D341Med (cell line): ENCODE measurements at regions not wholly inside any gene's neighbourhood (a gene's known extent, or its start where the extent isn't known, plus 50 kb on each side); places are given as distances from the start of the nearest gene placed in this dataset.
"Not testable (repeated sequence)": the region's sequence is repeated elsewhere in the genome, so short reads cannot be mapped to it uniquely, and the experiment has no call there.

ENCODE experiments used
- DNase-seq: peaks from one replicate; pipeline ENCODE4 v3.0.0; 2012; ENCODE audit warnings: low spot score

DNA sequence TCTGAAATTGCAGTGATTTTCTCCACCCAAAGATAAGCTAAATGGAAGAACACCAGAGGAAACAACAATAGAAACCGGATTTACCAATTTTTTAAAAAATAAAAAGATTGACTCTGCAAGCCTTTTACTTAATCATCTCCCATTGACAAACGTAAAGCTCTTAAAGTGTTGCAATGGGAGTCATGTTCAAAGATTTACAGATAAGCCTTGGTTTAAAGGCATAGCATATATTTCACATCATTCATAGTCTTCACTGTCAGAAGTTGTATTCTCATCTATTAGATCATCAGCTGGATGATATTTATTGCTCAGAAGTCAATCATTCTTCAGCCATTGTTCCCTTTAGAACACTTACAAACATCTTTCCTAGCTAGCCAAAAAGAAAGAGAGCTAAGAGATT is 397.6 kb downstream of the GBE1 start:
- no peak for DNase-seq

DNA sequence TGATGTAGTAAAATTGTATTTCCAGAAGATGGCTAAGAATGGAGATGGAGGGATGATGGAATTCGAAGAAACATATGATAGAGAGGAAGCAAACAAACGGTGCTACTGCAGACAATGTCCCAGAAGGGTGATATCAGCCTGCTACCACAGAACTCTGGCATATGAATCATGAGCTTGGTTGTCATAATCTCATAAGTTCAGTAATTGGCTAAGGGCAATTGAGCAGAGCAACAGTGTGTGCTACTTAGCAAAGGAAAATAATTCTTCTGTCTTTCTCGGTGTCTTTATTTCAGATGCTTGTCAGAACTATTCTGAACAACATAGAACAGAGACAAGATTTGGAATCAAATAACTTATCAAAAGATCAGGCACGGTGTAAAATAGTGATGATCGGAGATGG is 407.3 kb downstream of the GBE1 start:
- no peak for DNase-seq

DNA sequence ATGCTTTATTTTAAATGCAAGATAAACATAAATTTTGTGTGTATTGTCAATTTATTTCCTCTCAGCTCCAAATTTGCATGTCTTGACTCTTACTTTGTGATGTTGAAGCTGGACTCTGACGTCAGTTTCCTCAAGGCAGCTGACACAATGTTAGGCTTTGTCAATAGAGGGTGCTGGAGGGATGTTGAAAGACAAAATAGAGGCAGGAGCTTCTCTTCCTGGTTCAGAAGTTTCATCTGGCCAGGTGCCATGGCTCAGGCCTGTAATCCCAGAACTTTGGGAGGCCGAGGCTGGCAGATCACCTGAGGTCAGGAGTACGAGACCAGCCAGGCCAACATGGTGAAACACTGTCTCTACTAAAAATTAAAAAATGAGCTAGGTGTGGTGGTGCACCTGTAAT is 408.6 kb downstream of the GBE1 start:
- DNase-seq, result peak; percentile 37

DNA sequence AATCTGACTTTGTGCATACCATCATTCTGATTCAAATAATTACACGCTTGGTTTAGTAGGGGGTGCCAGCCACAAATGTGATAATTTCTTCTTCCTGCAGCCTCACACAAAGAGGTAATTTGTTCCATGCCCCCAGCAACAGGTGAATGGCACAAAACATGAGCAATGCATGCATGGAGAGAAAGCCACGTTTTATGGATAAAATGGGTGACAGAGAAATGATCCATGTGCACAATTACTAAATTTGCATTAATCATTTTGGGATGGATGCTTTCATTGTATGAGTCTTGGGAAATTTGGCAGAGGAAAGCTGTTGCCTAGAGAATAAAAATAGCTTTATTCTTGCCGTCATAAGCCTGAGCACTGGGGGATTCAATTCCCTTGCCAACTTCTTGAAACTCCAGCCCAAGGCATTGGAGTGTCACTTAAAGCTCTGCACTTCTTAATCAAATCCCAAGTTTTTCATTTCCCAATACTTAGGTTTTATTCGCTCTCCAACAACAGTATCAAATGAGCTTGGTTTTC is 411.6 kb downstream of the GBE1 start:
- no peak for DNase-seq

DNA sequence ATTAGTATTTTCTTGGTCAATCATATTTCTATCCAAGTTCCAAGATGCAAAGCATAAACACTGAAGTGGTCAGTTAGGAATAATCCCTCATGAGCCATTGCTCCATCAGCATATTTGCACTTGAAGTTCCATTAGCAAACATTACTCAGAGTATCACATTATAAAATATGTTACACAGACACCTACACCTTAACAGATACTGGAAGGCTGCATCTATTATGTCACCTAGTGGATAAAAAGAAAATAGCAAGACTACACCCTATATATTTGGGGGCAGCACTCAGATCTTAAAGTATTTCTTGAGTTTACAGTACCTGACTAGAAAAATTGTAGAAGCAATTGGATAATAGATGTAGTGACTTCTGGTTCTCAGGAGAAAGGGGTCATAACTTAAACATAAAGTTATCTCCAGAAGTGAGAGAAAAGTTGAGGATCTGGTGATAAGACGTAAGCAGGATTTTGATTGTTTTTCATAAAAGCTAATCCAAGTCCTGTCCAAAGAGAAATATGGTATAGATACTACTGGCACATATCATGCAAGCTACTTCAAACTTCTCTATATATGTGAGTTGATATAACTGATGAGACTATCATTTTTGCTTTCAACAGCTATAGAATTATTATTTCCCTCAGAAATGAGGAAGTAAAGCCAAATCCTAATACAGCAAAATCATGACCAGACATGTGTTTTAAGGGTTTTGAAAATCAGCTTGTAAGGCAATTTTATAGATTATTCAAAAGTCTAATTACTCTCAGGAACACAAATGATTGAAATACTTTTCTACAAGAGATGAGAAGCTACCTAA is 422.2 kb downstream of the GBE1 start:
- DNase-seq, result peak; percentile 33

DNA sequence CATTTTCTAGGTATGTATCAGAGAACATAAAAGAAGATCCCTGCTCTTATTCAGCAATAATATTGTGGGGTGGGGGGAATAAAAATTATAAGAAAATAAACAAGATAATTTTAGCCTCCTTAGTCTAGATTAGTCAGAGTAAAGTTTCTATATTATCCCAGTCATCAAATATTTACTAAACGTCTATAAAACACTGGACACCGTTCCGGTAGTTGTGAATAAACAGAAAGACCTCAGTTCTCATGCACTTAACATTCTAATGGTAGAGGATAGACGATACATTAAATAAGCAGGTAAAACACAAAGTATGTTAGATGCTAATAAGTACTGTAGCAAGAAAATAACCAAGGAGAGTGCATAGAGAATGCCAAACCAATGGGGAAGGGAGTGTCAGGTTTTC is 425.0 kb downstream of the GBE1 start:
- no peak for DNase-seq

DNA sequence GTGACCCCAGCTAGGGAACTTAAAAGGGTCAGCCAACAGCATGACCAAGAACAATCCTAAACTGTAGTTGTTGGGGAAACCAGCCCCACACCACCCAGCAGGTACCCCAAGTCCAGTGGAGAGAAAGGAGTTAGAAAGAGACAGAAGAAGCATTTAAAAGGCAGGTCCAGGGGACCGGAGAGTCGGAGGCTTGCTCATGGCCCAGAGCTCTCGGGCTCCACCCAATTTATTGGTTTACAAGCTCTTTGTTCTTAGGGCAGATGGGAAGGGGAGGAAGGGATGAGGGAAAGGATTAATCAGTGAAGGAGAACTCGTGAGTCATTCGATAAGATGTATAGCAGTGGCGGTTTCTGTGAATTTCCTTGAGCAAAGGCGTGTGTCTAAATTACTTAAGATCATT is 431.6 kb downstream of the GBE1 start:
- DNase-seq, result not testable (repeated sequence)

DNA sequence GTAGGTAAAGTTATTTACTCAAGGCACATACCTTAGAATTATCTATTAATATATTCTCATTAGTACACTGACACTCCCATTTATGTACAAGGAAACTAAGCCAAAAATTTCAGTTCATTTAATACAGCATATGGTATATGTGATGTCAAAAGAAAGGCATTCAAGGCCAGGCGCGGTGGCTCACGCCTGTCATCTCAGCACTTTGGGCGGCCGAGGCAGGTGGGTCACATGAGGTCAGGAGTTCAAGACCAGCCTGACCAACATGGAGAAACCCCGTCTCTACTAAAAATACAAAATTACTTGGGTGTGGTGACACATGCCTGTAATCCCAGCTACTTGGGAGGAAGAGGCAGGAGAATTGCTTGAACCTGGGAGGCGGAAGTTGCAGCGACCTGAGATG is 435.2 kb downstream of the GBE1 start:
- DNase-seq, result no peak

DNA sequence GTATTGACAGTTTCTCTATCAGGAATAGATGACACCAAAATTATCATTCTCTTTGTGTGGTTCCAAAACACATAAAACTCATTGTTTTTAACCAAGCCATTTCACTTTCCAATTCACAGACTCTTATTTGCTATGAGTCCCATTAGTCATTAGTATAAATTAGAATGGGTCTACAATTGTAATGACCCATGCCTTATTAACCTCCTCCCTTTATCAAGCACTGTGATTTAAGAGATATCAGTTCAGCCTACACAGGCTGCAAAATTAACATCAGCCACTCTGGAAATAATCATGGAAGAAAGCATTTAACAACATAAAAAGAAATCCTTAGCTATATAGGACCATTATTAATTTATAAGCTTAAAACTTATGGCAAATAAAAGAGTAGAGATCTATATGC is 440.6 kb downstream of the GBE1 start:
- DNase-seq, result no peak

DNA sequence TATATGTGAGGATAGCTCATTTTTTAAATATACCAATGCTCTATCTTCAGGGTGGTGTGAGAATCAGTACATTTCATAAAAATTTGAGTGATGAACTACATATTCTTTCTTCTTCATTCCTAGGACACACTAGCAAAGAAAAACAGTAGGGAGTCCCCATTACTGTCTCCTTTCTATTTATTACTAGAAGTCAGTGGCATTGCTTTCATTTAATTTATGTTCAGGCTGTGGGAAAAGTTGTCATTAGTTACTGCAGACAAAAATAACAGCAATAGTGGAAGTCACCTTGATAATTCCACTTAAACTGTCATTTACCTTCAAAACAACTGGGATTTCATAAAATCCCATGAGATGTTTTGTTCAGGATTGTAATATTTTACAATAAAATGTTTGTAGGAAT is 446.4 kb downstream of the GBE1 start:
- no peak for DNase-seq

DNA sequence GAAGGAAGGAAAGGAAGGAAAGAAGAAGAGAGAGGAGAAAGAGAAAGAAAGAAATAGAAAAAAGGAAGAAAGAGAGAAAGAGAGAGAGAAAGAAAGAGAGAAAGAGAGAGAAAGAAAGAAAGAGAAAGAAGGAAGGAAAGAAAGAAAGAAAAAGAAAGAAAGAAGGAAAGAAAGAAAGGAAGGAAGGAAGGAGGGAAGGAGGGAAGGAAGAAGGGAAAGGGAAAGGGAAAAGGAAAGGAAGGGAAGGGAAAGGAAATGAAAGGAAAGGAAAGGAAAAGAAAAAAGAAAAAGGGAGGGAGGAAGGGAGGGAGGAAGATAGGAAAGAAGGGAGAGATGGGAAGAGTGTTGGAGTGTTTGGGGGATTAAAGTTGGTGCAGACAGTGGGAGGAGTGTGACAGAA is 450.1 kb downstream of the GBE1 start:
- peak; percentile 36 for DNase-seq

DNA sequence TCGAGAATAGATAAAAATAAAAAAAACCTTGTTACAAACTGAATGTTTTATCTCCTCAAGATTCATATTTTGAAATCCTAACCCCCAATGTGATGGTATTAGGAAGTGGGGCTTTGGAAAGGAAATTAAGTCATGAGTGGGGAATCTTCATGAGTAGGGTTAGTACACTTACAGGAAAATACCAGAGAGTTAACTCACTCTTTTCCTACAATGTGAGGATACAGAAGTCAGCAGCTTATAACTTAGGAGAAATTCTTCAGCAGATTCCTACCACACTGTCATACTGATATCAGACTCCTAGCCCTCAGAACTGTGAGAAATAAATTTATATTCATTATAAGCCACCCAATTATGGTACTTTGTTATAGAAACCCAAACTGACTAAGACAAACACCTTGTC is 453.1 kb downstream of the GBE1 start:
- no peak for DNase-seq

DNA sequence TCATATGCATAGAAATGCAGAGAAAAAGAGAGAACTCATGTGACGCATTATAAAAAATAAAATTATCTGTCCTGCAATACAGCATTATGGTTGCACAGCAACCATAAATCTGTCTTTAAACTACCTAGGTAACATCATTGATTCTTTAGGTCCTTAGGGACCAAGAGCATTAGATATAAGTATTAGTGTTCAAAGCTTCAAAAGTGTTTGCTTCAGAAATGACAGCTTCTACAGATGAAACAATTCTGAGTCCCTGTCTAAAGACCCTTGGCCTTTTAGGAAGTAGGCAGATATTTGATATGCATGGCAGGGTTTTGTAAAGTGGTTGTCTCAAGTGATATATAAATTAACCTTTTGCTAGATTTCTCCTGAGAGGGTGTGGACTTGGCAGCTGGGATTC is 454.2 kb downstream of the GBE1 start:
- DNase-seq, result no peak

DNA sequence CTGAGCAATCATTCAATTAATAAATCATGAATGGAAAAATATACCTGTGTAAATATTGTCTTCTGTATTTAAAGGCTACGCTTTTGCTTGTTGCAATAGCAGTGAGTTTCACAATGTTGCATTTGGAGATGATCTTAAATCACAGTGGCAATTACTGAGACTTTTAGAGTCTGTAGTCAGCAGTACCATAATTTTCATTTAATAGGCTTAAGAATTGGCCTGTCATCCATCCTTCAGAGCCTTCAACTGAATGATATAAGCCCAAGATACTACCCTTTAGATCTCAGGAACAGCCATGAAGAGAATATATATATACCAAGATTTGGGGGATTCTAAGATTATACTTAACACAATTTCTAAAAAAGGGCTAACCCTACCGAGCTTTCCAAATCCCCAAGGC is 458.1 kb downstream of the GBE1 start:
- no peak for DNase-seq

DNA sequence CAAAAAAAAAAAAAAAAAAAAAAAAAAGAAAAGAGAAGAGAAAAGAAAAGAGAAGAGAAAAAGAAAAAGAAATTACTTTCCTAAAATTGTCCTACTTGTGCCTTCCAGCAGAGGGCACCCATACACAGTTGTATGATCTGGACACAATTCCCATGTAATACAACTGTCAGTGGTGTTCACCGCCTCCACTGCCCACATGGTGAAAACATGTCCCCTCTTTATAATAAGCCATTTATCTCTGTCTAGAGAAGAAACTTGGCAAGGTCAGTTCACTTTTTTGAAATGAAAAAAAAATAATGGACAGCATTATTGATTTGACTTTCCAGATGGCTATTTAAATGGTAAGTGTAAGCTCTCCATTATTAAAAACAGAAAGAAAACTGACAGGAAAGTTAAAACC is 459.4 kb downstream of the GBE1 start:
- DNase-seq, result peak; percentile 70

DNA sequence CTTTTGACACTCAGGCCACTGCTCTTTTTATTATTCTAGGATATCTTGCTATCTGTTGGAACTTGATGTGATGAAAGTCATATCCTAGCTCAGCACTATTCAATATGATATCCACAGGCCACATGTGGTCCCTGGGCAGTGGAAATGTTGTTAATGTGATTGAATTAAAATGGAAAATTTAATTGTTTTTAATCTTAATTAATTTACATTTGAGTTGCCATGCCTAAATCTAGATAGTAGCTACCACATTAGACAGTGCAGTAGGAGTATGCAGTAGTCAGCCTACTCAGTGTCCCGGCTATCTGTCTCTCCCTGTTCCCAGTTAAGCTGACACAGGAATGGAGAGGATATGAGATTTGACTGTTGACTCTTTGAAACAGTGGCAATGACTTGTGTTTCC is 460.2 kb downstream of the GBE1 start:
- DNase-seq, result no peak

DNA sequence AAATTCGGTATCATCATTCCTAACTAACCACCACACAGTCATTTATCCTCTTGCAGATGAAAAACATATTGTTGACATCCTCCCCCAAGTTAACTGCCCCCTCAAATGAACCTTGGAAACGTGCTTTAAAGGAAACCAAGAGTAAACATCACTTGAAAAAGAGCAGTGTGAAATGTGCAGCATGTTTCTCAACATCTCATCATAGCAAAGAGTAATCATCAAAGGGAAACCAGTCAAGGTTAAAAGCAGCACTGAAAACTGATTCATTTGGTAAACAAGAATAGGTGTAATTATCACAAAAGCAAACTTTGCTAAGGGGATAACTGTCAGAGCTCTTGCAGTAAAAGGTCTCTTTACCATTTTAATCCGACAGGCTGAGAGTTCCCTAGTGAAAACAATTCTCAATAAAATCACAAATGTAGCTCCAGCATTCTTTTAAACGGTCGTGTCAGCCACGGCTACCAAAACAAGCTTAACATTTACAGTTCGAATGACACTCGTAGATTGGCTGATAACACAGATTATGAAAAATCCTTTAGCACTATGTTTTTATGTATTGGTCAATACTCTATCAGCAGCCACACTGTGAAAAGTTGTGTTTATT is 461.0 kb downstream of the GBE1 start:
- DNase-seq, result no peak

DNA sequence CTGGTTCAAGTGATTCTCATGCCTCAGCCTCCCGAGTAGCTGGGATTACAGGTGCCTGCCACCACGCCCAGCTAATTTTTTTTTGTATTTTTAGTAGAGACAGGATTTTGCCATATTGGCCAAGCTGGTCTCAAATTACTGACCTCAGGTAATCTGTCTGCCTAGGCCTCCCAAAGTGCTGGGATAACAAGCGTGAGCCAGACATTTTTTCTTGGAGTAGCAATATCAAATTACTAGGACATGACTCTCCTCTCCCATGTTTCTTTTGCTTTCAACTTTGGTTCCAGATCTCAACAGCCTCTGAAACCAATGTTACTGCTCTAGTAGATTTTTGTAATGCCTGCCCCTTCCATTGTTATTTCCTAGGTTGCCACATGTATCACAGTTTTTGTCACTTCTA is 462.0 kb downstream of the GBE1 start:
- no peak for DNase-seq

DNA sequence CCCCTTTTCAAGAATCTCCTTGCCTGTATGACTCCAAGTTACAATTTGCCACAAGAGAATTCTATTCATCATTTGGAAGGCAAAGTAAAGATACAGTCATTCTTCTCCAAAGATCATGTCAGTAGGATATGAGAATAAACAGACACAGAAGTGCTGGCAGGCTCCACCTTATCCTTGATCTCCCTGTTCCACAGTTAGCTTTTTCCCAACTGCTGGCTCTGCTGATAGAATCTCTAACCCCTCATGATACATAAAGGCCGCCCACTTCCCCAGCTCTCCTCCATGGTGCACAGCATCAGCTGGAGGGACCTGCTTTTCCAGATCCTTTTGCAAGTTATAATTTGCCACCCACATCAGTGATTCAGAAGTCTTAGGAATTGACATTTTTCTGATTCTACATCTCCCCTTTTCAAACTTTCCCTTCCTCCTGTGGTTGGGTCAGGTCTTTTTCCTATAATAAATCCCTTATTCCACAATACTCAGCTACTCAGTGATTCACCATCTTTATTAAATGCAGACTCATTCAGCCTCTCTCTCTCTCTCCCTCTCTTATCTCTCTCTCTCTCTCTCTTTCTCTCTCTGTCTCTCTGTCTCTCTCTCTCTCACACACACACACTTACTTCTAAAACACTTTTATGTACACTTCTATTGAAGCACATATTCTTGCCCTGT is 465.4 kb downstream of the GBE1 start:
- DNase-seq, result no peak

DNA sequence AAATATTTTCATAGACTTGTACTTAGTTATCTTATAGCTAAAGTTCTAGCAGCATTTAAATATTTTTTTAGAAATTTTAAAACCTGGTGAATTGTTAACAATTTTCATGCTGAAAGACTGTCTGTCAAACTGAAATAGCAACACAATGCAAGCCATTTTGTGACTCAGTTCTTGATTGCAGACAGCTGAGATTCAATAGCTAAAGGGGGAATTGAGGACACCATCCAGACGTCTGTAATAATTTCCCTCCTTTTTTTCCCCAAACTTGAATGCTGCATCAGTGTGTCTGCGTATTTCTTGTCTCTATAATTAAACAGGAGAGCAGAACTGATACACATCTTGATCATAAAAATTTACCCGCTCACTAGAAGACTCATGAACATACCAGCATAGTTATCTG is 468.3 kb downstream of the GBE1 start:
- DNase-seq, result no peak

DNA sequence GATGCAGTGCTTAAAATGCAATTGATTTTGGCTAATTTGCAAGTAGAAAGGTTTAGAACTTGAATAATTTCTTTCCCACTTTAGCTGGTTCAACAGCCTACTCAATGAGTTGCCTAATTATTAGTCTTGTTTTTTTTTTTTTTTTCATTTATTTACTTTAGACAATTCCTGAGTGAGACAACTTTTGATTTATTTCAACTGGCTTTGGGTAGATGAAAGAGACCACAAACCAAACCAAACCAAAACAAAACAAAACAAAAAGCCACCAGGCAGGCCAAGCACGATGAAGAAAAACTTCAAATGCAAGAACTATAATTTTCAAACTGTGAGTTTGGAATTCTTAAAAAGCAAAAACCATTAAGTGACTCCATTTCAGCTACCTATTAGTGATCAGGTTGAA is 469.9 kb downstream of the GBE1 start:
- DNase-seq, result no peak

DNA sequence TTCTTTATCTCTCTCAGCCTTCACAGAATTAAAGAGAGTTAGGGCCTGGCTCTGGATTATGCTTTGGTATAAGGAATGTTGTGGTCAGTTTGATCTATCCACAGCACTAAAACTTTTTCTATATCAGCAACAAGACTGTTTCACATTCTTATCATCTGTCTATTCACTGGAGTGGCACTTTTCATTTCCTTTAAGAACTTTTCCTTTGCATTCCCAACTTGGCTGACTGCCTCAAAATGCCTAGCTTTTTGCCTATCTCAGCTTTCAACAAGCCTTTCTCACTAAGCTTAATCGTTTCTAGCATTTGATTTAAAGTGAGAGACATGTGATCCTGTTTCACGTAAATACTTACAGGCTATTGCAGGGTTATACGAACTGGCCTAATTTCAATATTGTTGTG is 471.8 kb downstream of the GBE1 start:
- DNase-seq, result no peak
